ENCODE measurements at regions not wholly inside any gene's neighbourhood (a gene's known extent, or its start where the extent isn't known, plus 50 kb on each side); places are given as distances from the start of the nearest gene placed in this dataset.

GRCh38 chr7:156143158-156143557 lies 330.9 kb upstream of the SHH start:
- TF ChIP-seq CTCF (conservative IDR thresholded peaks at IDR 0.05 in 1 of 2, IDR thresholded peaks at IDR 0.05 in 1 of 2; ENCODE audit: low read depth in 1 of 2, low read length in 2 of 2) (no peak), EZH2 (IDR thresholded peaks at IDR 0.05; ENCODE audit: low read length, missing control alignments) (no peak)
